ENCODE measurements at regions not wholly inside any gene's neighbourhood (a gene's known extent, or its start where the extent isn't known, plus 50 kb on each side); places are given as distances from the start of the nearest gene placed in this dataset.
A peak's percentile ranks its signal among the peaks of the same experiment; 100 is the strongest.

DNA sequence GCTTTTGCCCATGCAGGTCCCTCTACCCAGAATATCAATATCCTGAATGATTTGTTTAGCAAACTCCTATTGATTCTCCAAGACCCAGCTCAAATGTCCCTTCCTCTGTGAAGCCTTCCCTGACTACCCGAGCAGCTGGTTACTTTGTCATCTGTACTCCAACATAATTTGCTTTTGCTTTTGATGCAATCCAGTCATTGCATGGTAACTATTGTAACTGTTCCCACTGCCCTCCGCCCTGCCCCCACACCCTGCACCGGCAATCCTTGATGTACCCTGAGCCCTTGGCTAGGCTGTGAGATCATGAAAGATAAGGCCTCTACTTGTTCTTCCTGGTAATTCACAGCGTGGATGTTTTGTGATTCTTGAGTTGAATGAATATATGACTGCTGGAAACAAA lies 119.9 kb upstream of the BOD1 start (continued):
- TF ChIP-seq YEATS2 (CRISPR knock-in tag; IDR thresholded peaks at IDR 0.05; ENCODE audit: borderline replicate concordance) (peak; percentile 50; the same call in 1 of the 2 replicates), GATA4 (IDR thresholded peaks at IDR 0.05; ENCODE audit: borderline replicate concordance, low read depth) (peak; percentile 57; the same call in 1 of the 2 replicates), ZNF24 (IDR thresholded peaks at IDR 0.05) (0 out of 2 replicates have a peak, but pooled peaks have one; percentile 28), GATAD1 (CRISPR knock-in tag; IDR thresholded peaks at IDR 0.05) (0 out of 2 replicates have a peak, but pooled peaks have one; percentile 18), MED1 (CRISPR knock-in tag; IDR thresholded peaks at IDR 0.05) (peak; percentile 62; the same call in 1 of the 2 replicates), ZBTB1 (CRISPR knock-in tag; IDR thresholded peaks at IDR 0.05; ENCODE audit: borderline replicate concordance) (no peak), CREM (IDR thresholded peaks at IDR 0.05) (peak; percentile 20; the same call in 1 of the 2 replicates), CREM (CRISPR knock-in tag; IDR thresholded peaks at IDR 0.05) (no peak), HOXA9 (CRISPR knock-in tag; IDR thresholded peaks at IDR 0.05; ENCODE audit: borderline replicate concordance) (no peak), RARA (CRISPR knock-in tag; IDR thresholded peaks at IDR 0.05) (peak; percentile 37; the same call in 1 of the 2 replicates), TEAD3 (CRISPR knock-in tag; optimal IDR thresholded peaks at IDR 0.05; ENCODE audit: borderline replicate concordance) (peak; percentile 54), SOX13 (IDR thresholded peaks at IDR 0.05) (peak; percentile 28; the same call in 1 of the 2 replicates), SOX13 (CRISPR knock-in tag; conservative IDR thresholded peaks at IDR 0.05 in 1 of 2, IDR thresholded peaks at IDR 0.05 in 1 of 2) (peak in 1 of 2 experiments; percentile 80; a peak in 2 of 4 replicates), HOXA3 (CRISPR knock-in tag; IDR thresholded peaks at IDR 0.05) (peak; percentile 58; the same call in 1 of the 2 replicates), RXRA (CRISPR knock-in tag; IDR thresholded peaks at IDR 0.05) (no peak), STAG1 (CRISPR knock-in tag; IDR thresholded peaks at IDR 0.05) (0 out of 2 replicates have a peak, but pooled peaks have one; percentile 7), SOX6 (IDR thresholded peaks at IDR 0.05) (no peak), SOX6 (CRISPR knock-in tag; IDR thresholded peaks at IDR 0.05) (peak; percentile 86), YY1 (IDR thresholded peaks at IDR 0.05; ENCODE audit: insufficient read depth, insufficient replicate concordance, low read depth, low read length) (no peak), HMG20A (CRISPR knock-in tag; IDR thresholded peaks at IDR 0.05; ENCODE audit: borderline replicate concordance) (peak; percentile 47; the same call in 1 of the 2 replicates), MIER3 (CRISPR knock-in tag; IDR thresholded peaks at IDR 0.05; ENCODE audit: borderline replicate concordance) (0 out of 2 replicates have a peak, but pooled peaks have one; percentile 28)
- TF ChIP-seq, protein P1, sequence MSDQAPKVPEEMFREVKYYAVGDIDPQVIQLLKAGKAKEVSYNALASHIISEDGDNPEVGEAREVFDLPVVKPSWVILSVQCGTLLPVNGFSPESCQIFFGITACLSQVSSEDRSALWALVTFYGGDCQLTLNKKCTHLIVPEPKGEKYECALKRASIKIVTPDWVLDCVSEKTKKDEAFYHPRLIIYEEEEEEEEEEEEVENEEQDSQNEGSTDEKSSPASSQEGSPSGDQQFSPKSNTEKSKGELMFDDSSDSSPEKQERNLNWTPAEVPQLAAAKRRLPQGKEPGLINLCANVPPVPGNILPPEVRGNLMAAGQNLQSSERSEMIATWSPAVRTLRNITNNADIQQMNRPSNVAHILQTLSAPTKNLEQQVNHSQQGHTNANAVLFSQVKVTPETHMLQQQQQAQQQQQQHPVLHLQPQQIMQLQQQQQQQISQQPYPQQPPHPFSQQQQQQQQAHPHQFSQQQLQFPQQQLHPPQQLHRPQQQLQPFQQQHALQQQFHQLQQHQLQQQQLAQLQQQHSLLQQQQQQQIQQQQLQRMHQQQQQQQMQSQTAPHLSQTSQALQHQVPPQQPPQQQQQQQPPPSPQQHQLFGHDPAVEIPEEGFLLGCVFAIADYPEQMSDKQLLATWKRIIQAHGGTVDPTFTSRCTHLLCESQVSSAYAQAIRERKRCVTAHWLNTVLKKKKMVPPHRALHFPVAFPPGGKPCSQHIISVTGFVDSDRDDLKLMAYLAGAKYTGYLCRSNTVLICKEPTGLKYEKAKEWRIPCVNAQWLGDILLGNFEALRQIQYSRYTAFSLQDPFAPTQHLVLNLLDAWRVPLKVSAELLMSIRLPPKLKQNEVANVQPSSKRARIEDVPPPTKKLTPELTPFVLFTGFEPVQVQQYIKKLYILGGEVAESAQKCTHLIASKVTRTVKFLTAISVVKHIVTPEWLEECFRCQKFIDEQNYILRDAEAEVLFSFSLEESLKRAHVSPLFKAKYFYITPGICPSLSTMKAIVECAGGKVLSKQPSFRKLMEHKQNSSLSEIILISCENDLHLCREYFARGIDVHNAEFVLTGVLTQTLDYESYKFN (CRISPR knock-in tag; conservative IDR thresholded peaks at IDR 0.05): peak; percentile 75
- TF ChIP-seq, protein P2, sequence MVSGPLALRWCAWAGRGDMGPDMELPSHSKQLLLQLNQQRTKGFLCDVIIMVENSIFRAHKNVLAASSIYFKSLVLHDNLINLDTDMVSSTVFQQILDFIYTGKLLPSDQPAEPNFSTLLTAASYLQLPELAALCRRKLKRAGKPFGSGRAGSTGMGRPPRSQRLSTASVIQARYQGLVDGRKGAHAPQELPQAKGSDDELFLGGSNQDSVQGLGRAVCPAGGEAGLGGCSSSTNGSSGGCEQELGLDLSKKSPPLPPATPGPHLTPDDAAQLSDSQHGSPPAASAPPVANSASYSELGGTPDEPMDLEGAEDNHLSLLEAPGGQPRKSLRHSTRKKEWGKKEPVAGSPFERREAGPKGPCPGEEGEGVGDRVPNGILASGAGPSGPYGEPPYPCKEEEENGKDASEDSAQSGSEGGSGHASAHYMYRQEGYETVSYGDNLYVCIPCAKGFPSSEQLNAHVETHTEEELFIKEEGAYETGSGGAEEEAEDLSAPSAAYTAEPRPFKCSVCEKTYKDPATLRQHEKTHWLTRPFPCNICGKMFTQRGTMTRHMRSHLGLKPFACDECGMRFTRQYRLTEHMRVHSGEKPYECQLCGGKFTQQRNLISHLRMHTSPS (CRISPR knock-in tag; IDR thresholded peaks at IDR 0.05; ENCODE audit: low read depth): no peak
- TF ChIP-seq, protein P3, sequence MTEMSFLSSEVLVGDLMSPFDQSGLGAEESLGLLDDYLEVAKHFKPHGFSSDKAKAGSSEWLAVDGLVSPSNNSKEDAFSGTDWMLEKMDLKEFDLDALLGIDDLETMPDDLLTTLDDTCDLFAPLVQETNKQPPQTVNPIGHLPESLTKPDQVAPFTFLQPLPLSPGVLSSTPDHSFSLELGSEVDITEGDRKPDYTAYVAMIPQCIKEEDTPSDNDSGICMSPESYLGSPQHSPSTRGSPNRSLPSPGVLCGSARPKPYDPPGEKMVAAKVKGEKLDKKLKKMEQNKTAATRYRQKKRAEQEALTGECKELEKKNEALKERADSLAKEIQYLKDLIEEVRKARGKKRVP (CRISPR knock-in tag; IDR thresholded peaks at IDR 0.05): peak in 1 of 2 experiments; percentile 84; a peak in 2 of 4 replicates
- TF ChIP-seq, protein P4, sequence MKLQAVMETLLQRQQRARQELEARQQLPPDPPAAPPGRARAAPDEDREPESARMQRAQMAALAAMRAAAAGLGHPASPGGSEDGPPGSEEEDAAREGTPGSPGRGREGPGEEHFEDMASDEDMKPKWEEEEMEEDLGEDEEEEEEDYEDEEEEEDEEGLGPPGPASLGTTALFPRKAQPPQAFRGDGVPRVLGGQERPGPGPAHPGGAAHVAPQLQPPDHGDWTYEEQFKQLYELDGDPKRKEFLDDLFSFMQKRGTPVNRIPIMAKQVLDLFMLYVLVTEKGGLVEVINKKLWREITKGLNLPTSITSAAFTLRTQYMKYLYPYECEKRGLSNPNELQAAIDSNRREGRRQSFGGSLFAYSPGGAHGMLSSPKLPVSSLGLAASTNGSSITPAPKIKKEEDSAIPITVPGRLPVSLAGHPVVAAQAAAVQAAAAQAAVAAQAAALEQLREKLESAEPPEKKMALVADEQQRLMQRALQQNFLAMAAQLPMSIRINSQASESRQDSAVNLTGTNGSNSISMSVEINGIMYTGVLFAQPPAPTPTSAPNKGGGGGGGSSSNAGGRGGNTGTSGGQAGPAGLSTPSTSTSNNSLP (IDR thresholded peaks at IDR 0.05; ENCODE audit: low read depth, low read length): peak; percentile 88

Data from HepG2 (cell line).